WERI-Rb-1 (cell line): ENCODE measurements at regions not wholly inside any gene's neighbourhood (a gene's known extent, or its start where the extent isn't known, plus 50 kb on each side); places are given as distances from the start of the nearest gene placed in this dataset.

ENCODE experiments used
- DNase-seq: peaks from one replicate; pipeline ENCODE4 v3.0.0-alpha.2; 2020
- H3K27ac ChIP-seq: fragments of 250-450 bp; sonication (Bioruptor Pico); 2 replicates; pipeline ENCODE4 v1.5.1; 2020; ENCODE audit warnings: mild to moderate bottlenecking, moderate library complexity
- H3K27me3 ChIP-seq: fragments of 250-450 bp; sonication (Bioruptor Pico); 2 replicates; pipeline ENCODE4 v1.5.1; 2021; ENCODE audit warnings: mild to moderate bottlenecking, low read depth, moderate library complexity; ENCODE audit not compliant: insufficient read depth, severe bottlenecking
- H3K36me3 ChIP-seq: fragments of 250-450 bp; sonication (Bioruptor Pico); 2 replicates; pipeline ENCODE4 v1.5.1; 2020; ENCODE audit warnings: mild to moderate bottlenecking, moderate library complexity
- H3K4me3 ChIP-seq: 2 replicates; pipeline ENCODE4 v1.5.1; 2011; ENCODE audit warnings: low read depth, mild to moderate bottlenecking, control low read depth, low read length
- H3K9me3 ChIP-seq: fragments of 250-450 bp; sonication (Bioruptor Pico); 2 replicates; pipeline ENCODE4 v1.5.1; 2021; ENCODE audit warnings: mild to moderate bottlenecking, moderate library complexity; ENCODE audit not compliant: severe bottlenecking
- CTCF ChIP-seq: IDR thresholded peaks from 2 replicates; pipeline ENCODE4 v1.5.1; 2011; ENCODE audit warnings: low read depth, mild to moderate bottlenecking, control low read depth, inconsistent platforms, low read length

GRCh38 chr11:98115873-98116272, 904.9 kb upstream of the CNTN5 start:
- no peaks in the 10 kb centered on the region for H3K36me3 ChIP-seq
- DNase-seq = no peak
- H3K27me3 ChIP-seq = no peaks in the 10 kb centered on the region
- no peak for TF ChIP-seq CTCF
- no peaks in the 10 kb centered on the region for H3K9me3 ChIP-seq
- no peak overlapping the region for H3K27ac ChIP-seq
- H3K4me3 ChIP-seq = no peak overlapping the region

GRCh38 chr11:98130117-98130625, 890.6 kb upstream of the CNTN5 start:
- Histone ChIP-seq H3K9me3 (no peaks in the 10 kb centered on the region), H3K36me3 (no peaks in the 10 kb centered on the region), H3K27ac (no peak overlapping the region), H3K27me3 (no peaks in the 10 kb centered on the region), H3K4me3 (no peak overlapping the region)
- no peak for TF ChIP-seq CTCF
- no peak for DNase-seq

- no peaks in the 10 kb centered on the region for H3K36me3 ChIP-seq
- no peaks in the 10 kb centered on the region for H3K27me3 ChIP-seq
- no peak overlapping the region for H3K4me3 ChIP-seq
- H3K27ac ChIP-seq = no peak overlapping the region
- no peak for DNase-seq
- TF ChIP-seq CTCF = no peak
- H3K9me3 ChIP-seq = no peaks in the 10 kb centered on the region
These were observed 884.4 kb upstream of the CNTN5 start for GRCh38 chr11:98136357-98136756.

GRCh38 chr11:98137437-98137836, 883.3 kb upstream of the CNTN5 start:
- no peak for TF ChIP-seq CTCF
- no peaks in the 10 kb centered on the region for H3K9me3 ChIP-seq

GRCh38 chr11:98143661-98144060, 877.1 kb upstream of the CNTN5 start:
- Histone ChIP-seq H3K4me3 (no peak overlapping the region), H3K36me3 (no peaks in the 10 kb centered on the region), H3K9me3 (no peaks in the 10 kb centered on the region), H3K27ac (no peak overlapping the region), H3K27me3 (no peaks in the 10 kb centered on the region)
- DNase-seq = no peak
- TF ChIP-seq CTCF = no peak

More at GRCh38 chr11:98137437-98137836, 883.3 kb upstream of the CNTN5 start:
- Histone ChIP-seq H3K4me3 (no peak overlapping the region), H3K27me3 (no peaks in the 10 kb centered on the region), H3K27ac (no peak overlapping the region), H3K36me3 (no peaks in the 10 kb centered on the region)
- DNase-seq = no peak

- TF ChIP-seq CTCF = no peak
- Histone ChIP-seq H3K4me3 (no peak overlapping the region), H3K36me3 (no peaks in the 10 kb centered on the region), H3K27me3 (no peaks in the 10 kb centered on the region), H3K27ac (no peak overlapping the region), H3K9me3 (no peaks in the 10 kb centered on the region)
- DNase-seq = no peak
These were observed 867.0 kb upstream of the CNTN5 start for GRCh38 chr11:98153752-98154151.
